ENCODE measurements at regions not wholly inside any gene's neighbourhood (a gene's known extent, or its start where the extent isn't known, plus 50 kb on each side); places are given as distances from the start of the nearest gene placed in this dataset.

DNA sequence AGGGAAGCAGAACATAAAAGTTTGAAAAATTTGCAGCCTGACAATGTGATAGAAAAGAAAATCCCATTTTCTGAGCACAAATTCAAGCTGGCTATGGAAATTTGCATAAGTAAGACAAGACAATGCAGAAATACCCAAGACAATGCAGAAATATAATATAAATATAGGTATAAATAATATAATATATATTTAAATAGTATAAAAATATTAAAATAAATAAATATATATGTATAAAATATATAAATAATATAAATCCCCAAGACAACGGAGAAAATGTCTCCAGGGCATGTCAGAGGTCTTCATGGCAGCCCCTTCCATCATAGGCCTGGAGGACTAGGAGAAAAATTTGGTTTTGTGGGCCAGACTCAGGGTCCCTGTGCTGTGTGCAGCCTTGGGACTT lies 125.0 kb upstream of the AADAT start (continued):
- TF ChIP-seq, protein P1, sequence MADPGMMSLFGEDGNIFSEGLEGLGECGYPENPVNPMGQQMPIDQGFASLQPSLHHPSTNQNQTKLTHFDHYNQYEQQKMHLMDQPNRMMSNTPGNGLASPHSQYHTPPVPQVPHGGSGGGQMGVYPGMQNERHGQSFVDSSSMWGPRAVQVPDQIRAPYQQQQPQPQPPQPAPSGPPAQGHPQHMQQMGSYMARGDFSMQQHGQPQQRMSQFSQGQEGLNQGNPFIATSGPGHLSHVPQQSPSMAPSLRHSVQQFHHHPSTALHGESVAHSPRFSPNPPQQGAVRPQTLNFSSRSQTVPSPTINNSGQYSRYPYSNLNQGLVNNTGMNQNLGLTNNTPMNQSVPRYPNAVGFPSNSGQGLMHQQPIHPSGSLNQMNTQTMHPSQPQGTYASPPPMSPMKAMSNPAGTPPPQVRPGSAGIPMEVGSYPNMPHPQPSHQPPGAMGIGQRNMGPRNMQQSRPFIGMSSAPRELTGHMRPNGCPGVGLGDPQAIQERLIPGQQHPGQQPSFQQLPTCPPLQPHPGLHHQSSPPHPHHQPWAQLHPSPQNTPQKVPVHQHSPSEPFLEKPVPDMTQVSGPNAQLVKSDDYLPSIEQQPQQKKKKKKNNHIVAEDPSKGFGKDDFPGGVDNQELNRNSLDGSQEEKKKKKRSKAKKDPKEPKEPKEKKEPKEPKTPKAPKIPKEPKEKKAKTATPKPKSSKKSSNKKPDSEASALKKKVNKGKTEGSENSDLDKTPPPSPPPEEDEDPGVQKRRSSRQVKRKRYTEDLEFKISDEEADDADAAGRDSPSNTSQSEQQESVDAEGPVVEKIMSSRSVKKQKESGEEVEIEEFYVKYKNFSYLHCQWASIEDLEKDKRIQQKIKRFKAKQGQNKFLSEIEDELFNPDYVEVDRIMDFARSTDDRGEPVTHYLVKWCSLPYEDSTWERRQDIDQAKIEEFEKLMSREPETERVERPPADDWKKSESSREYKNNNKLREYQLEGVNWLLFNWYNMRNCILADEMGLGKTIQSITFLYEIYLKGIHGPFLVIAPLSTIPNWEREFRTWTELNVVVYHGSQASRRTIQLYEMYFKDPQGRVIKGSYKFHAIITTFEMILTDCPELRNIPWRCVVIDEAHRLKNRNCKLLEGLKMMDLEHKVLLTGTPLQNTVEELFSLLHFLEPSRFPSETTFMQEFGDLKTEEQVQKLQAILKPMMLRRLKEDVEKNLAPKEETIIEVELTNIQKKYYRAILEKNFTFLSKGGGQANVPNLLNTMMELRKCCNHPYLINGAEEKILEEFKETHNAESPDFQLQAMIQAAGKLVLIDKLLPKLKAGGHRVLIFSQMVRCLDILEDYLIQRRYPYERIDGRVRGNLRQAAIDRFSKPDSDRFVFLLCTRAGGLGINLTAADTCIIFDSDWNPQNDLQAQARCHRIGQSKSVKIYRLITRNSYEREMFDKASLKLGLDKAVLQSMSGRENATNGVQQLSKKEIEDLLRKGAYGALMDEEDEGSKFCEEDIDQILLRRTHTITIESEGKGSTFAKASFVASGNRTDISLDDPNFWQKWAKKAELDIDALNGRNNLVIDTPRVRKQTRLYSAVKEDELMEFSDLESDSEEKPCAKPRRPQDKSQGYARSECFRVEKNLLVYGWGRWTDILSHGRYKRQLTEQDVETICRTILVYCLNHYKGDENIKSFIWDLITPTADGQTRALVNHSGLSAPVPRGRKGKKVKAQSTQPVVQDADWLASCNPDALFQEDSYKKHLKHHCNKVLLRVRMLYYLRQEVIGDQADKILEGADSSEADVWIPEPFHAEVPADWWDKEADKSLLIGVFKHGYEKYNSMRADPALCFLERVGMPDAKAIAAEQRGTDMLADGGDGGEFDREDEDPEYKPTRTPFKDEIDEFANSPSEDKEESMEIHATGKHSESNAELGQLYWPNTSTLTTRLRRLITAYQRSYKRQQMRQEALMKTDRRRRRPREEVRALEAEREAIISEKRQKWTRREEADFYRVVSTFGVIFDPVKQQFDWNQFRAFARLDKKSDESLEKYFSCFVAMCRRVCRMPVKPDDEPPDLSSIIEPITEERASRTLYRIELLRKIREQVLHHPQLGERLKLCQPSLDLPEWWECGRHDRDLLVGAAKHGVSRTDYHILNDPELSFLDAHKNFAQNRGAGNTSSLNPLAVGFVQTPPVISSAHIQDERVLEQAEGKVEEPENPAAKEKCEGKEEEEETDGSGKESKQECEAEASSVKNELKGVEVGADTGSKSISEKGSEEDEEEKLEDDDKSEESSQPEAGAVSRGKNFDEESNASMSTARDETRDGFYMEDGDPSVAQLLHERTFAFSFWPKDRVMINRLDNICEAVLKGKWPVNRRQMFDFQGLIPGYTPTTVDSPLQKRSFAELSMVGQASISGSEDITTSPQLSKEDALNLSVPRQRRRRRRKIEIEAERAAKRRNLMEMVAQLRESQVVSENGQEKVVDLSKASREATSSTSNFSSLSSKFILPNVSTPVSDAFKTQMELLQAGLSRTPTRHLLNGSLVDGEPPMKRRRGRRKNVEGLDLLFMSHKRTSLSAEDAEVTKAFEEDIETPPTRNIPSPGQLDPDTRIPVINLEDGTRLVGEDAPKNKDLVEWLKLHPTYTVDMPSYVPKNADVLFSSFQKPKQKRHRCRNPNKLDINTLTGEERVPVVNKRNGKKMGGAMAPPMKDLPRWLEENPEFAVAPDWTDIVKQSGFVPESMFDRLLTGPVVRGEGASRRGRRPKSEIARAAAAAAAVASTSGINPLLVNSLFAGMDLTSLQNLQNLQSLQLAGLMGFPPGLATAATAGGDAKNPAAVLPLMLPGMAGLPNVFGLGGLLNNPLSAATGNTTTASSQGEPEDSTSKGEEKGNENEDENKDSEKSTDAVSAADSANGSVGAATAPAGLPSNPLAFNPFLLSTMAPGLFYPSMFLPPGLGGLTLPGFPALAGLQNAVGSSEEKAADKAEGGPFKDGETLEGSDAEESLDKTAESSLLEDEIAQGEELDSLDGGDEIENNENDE (IDR thresholded peaks at IDR 0.05; ENCODE audit: insufficient replicate concordance, low read length): no peak
- TF ChIP-seq E2F6 (IDR thresholded peaks at IDR 0.05): no peak
- no peak for TF ChIP-seq CBX8 (IDR thresholded peaks at IDR 0.05; ENCODE audit: borderline replicate concordance, low read depth, low read length)
- no peak for TF ChIP-seq YY1 (IDR thresholded peaks at IDR 0.05; ENCODE audit: low read depth, low read length)
- TF ChIP-seq HDAC2 (IDR thresholded peaks at IDR 0.05; ENCODE audit: borderline replicate concordance in 1 of 2, low read depth in 2 of 2, low read length in 2 of 2): no peak
- no peak for TF ChIP-seq SP1 (IDR thresholded peaks at IDR 0.05; ENCODE audit: low read depth, low read length)
- no peak for TF ChIP-seq CTCF (IDR thresholded peaks at IDR 0.05; ENCODE audit: control extremely low read depth in 1 of 3, insufficient read depth in 1 of 3, low read depth in 1 of 3, low read length in 3 of 3)
- no peak for TF ChIP-seq POLR2A (IDR thresholded peaks at IDR 0.05; ENCODE audit: control extremely low read depth in 1 of 2, low read depth in 2 of 2, low read length in 2 of 2)
- TF ChIP-seq RBBP5 (IDR thresholded peaks at IDR 0.05; ENCODE audit: borderline replicate concordance, low read depth, low read length): no peak
